OCI-LY1 (cell line): ENCODE measurements at regions not wholly inside any gene's neighbourhood (a gene's known extent, or its start where the extent isn't known, plus 50 kb on each side); places are given as distances from the start of the nearest gene placed in this dataset.

Experiments
- EZH2 ChIP-seq: fragments of 200-600 bp; sonication (generic), shearing (Covaris generic); IDR thresholded peaks from 2 replicates; pipeline ENCODE4 v1.8.0; 2017; ENCODE audit warnings: borderline replicate concordance, mixed run types, mild to moderate bottlenecking, antibody characterized with exemption, low read length, moderate library complexity, mixed read lengths
- TF ChIP-seq, protein P1 (sequence below): fragments of 200-600 bp; sonication (generic), shearing (Covaris generic); IDR thresholded peaks from 2 replicates; pipeline ENCODE4 v1.5.1; 2017; ENCODE audit warnings: mild to moderate bottlenecking, antibody characterized with exemption, low read length, moderate library complexity, mixed read lengths

GRCh38 chr2:145481334-145481922, 961.5 kb upstream of the ZEB2 start:
- TF ChIP-seq, protein P1, sequence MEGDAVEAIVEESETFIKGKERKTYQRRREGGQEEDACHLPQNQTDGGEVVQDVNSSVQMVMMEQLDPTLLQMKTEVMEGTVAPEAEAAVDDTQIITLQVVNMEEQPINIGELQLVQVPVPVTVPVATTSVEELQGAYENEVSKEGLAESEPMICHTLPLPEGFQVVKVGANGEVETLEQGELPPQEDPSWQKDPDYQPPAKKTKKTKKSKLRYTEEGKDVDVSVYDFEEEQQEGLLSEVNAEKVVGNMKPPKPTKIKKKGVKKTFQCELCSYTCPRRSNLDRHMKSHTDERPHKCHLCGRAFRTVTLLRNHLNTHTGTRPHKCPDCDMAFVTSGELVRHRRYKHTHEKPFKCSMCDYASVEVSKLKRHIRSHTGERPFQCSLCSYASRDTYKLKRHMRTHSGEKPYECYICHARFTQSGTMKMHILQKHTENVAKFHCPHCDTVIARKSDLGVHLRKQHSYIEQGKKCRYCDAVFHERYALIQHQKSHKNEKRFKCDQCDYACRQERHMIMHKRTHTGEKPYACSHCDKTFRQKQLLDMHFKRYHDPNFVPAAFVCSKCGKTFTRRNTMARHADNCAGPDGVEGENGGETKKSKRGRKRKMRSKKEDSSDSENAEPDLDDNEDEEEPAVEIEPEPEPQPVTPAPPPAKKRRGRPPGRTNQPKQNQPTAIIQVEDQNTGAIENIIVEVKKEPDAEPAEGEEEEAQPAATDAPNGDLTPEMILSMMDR = no peak
- no peak for TF ChIP-seq EZH2
